Mesenchymal stem cell (in vitro differentiated cells and primary cell): ENCODE measurements at regions not wholly inside any gene's neighbourhood (a gene's known extent, or its start where the extent isn't known, plus 50 kb on each side); places are given as distances from the start of the nearest gene placed in this dataset.

Source experiments
- DNase-seq: peaks from one replicate; pipeline ENCODE4 v3.0.0-alpha.2; 2013
- H2AFZ ChIP-seq: one replicate; pipeline ENCODE4 v1.6.1; 2013; ENCODE audit warnings: low read depth, mild to moderate bottlenecking, control low read depth, inconsistent platforms, low read length, moderate library complexity
- H2AK5ac ChIP-seq: 2 replicates; pipeline ENCODE4 v1.6.1; 2013; ENCODE audit warnings: low read length, moderate library complexity, mild to moderate bottlenecking, inconsistent platforms; ENCODE audit not compliant: severe bottlenecking
- H2BK120ac ChIP-seq: one replicate; pipeline ENCODE4 v1.6.1; 2013; ENCODE audit warnings: low read depth, mild to moderate bottlenecking, inconsistent platforms, low read length, moderate library complexity
- H2BK12ac ChIP-seq, 2 experiments: one replicate each; pipeline ENCODE4 v1.6.1; 2013; ENCODE audit warnings: inconsistent platforms in 2 of 2, low read length in 2 of 2, mild to moderate bottlenecking in 2 of 2, moderate library complexity in 2 of 2, control low read depth in 1 of 2
- H2BK15ac ChIP-seq: one replicate; pipeline ENCODE4 v1.6.1; 2013; ENCODE audit warnings: mild to moderate bottlenecking, low read depth, inconsistent platforms; ENCODE audit not compliant: poor library complexity, severe bottlenecking
- H2BK5ac ChIP-seq: 2 replicates; pipeline ENCODE4 v1.6.1; 2013; ENCODE audit warnings: low read depth, mild to moderate bottlenecking, low read length, control low read depth, inconsistent platforms; ENCODE audit not compliant: poor library complexity, severe bottlenecking
- H3K14ac ChIP-seq, 2 experiments: one replicate each; pipeline ENCODE4 v1.6.1; 2013; ENCODE audit warnings: inconsistent platforms in 2 of 2, low read length in 2 of 2, control low read depth in 1 of 2, mild to moderate bottlenecking in 1 of 2, moderate library complexity in 1 of 2
- H3K18ac ChIP-seq, 2 experiments: one replicate each; pipeline ENCODE4 v1.6.1; 2013; ENCODE audit warnings: inconsistent platforms in 2 of 2, low read length in 2 of 2, control low read depth in 1 of 2, low read depth in 1 of 2, mild to moderate bottlenecking in 1 of 2
- H3K23ac ChIP-seq, 2 experiments: one replicate each; pipeline ENCODE4 v1.6.1; 2013; ENCODE audit warnings: inconsistent platforms in 2 of 2, low read length in 2 of 2, mild to moderate bottlenecking in 2 of 2, moderate library complexity in 2 of 2, control low read depth in 1 of 2
- H3K27ac ChIP-seq: 2 replicates; pipeline ENCODE4 v1.5.1; 2013; ENCODE audit warnings: mild to moderate bottlenecking, moderate library complexity, low read length, control low read depth, inconsistent platforms; ENCODE audit not compliant: poor library complexity, severe bottlenecking
- H3K27me3 ChIP-seq, 2 experiments: 2 replicates each; pipeline versions ENCODE4 v1.6.1 to v1.7.0; 2013; ENCODE audit warnings: low read length in 2 of 2, mild to moderate bottlenecking in 2 of 2, moderate library complexity in 2 of 2, control low read depth in 1 of 2, inconsistent platforms in 1 of 2; ENCODE audit not compliant: control insufficient read depth in 1 of 2, insufficient read depth in 1 of 2
- H3K36me3 ChIP-seq, 2 experiments: 2 replicates each; pipeline versions ENCODE4 v1.6.1 to v1.7.0; 2013; ENCODE audit warnings: low read length in 2 of 2, control low read depth in 1 of 2, inconsistent platforms in 1 of 2, low read depth in 1 of 2, mild to moderate bottlenecking in 1 of 2; ENCODE audit not compliant: insufficient read depth in 2 of 2, control insufficient read depth in 1 of 2
- H3K4ac ChIP-seq, 2 experiments: one replicate each; pipeline ENCODE4 v1.6.1; 2013; ENCODE audit warnings: inconsistent platforms in 2 of 2, low read length in 2 of 2, mild to moderate bottlenecking in 2 of 2, moderate library complexity in 2 of 2, control low read depth in 1 of 2, low read depth in 1 of 2
- H3K4me1 ChIP-seq: 2 replicates; pipeline ENCODE4 v1.6.1; 2013; ENCODE audit warnings: low read depth, low read length, control low read depth; ENCODE audit not compliant: control insufficient read depth, insufficient read depth
- H3K4me2 ChIP-seq: 2 replicates; pipeline ENCODE4 v1.6.1; 2013; ENCODE audit warnings: low read length, mild to moderate bottlenecking, inconsistent platforms; ENCODE audit not compliant: poor library complexity, severe bottlenecking
- H3K4me3 ChIP-seq, 2 experiments: 2 replicates each; pipeline versions ENCODE4 v1.5.1 to v1.7.0; 2013; ENCODE audit warnings: low read length in 2 of 2, mild to moderate bottlenecking in 2 of 2, control low read depth in 1 of 2, low read depth in 1 of 2; ENCODE audit not compliant: insufficient read depth in 1 of 2
- H3K79me1 ChIP-seq: replicated peaks from 2 replicates; pipeline ENCODE4 v1.6.1; 2013; ENCODE audit warnings: mild to moderate bottlenecking, control low read depth, low read length, inconsistent platforms; ENCODE audit not compliant: poor library complexity, severe bottlenecking
- H3K9ac ChIP-seq: 2 replicates; pipeline ENCODE4 v1.7.0; 2013; ENCODE audit warnings: mild to moderate bottlenecking, low read length, moderate library complexity
- H3K9me3 ChIP-seq: 2 replicates; pipeline ENCODE4 v1.7.0; 2013; ENCODE audit warnings: mild to moderate bottlenecking, low read length; ENCODE audit not compliant: control insufficient read depth
- H4K8ac ChIP-seq: one replicate; pipeline ENCODE4 v1.6.1; 2013; ENCODE audit warnings: inconsistent platforms, mild to moderate bottlenecking, low read length, moderate library complexity
- H4K91ac ChIP-seq: one replicate; pipeline ENCODE4 v1.6.1; 2013; ENCODE audit warnings: mild to moderate bottlenecking, low read length, inconsistent platforms
- WGBS: methylation state at CpG from one replicate; pipeline ENCODE4 v1.1.7; 2013; ENCODE audit warnings: mixed read lengths; 5-methylcytosine and 5-hydroxymethylcytosine counted together

- no peak overlapping the region for H2AK5ac ChIP-seq
- 65% methylated on average over 1 of the region's 1 CpG for WGBS
These were observed 76.6 kb upstream of the SOX1 start for GRCh38 chr13:111990362-111990761.

GRCh38 chr13:111992911-111993310 is 74.0 kb upstream of the SOX1 start:
- Histone ChIP-seq H2AK5ac (no peak overlapping the region), H3K9ac (no peak overlapping the region), H3K23ac (no peak overlapping the region)

More at GRCh38 chr13:111990362-111990761, 76.6 kb upstream of the SOX1 start:
- no peaks in the 10 kb centered on the region for H3K36me3 ChIP-seq
- H3K27me3 ChIP-seq = no peaks in the 10 kb centered on the region
- peaks cover 7% of the 10 kb centered on the region for H3K9me3 ChIP-seq
- H2BK5ac ChIP-seq = no peak overlapping the region
- no peak overlapping the region for H3K4me3 ChIP-seq
- H3K4me2 ChIP-seq = no peak overlapping the region
- no peak overlapping the region for H2BK12ac ChIP-seq
- no peak overlapping the region for H3K14ac ChIP-seq
- no peak overlapping the region for H4K8ac ChIP-seq
- H3K4ac ChIP-seq = no peak overlapping the region
- no peak overlapping the region for H2BK120ac ChIP-seq
- no peak overlapping the region for H3K23ac ChIP-seq
- DNase-seq = no peak
- no peak overlapping the region for H3K27ac ChIP-seq
- no peak overlapping the region for H2BK15ac ChIP-seq
- no peak overlapping the region for H3K9ac ChIP-seq
- no peak overlapping the region for H2AFZ ChIP-seq
- H3K79me1 ChIP-seq = no peaks in the 10 kb centered on the region
- H4K91ac ChIP-seq = no peak overlapping the region
- no peaks in the 10 kb centered on the region for H3K4me1 ChIP-seq
- H3K18ac ChIP-seq = no peak overlapping the region

GRCh38 chr13:111993691-111994090 is 73.3 kb upstream of the SOX1 start:
- Histone ChIP-seq H2BK15ac (no peak overlapping the region), H3K4me1 (no peaks in the 10 kb centered on the region), H2BK120ac (no peak overlapping the region), H3K27me3 (no peaks in the 10 kb centered on the region), H3K23ac (no peak overlapping the region), H3K9ac (no peak overlapping the region), H3K4me2 (no peak overlapping the region), H4K8ac (no peak overlapping the region), H2BK12ac (no peak overlapping the region), H2BK5ac (no peak overlapping the region), H2AFZ (no peak overlapping the region), H3K14ac (no peak overlapping the region), H3K36me3 (no peaks in the 10 kb centered on the region), H3K4me3 (no peak overlapping the region), H3K18ac (no peak overlapping the region), H2AK5ac (no peak overlapping the region), H4K91ac (no peak overlapping the region), H3K27ac (no peak overlapping the region), H3K9me3 (peaks cover 7% of the 10 kb centered on the region), H3K4ac (no peak overlapping the region), H3K79me1 (no peaks in the 10 kb centered on the region)
- 47% methylated on average over 3 of the region's 3 CpGs for WGBS
- DNase-seq = no peak

More at GRCh38 chr13:111992911-111993310, 74.0 kb upstream of the SOX1 start:
- H3K4me1 ChIP-seq = no peaks in the 10 kb centered on the region
- no peak overlapping the region for H3K4me2 ChIP-seq
- H2BK120ac ChIP-seq = no peak overlapping the region
- no peak overlapping the region for H3K18ac ChIP-seq
- H3K36me3 ChIP-seq = no peaks in the 10 kb centered on the region
- H3K14ac ChIP-seq = no peak overlapping the region
- H2BK15ac ChIP-seq = no peak overlapping the region
- no peak overlapping the region for H2BK12ac ChIP-seq
- H2AFZ ChIP-seq = no peak overlapping the region
- H3K4me3 ChIP-seq = no peak overlapping the region
- no peak overlapping the region for H3K4ac ChIP-seq
- no peaks in the 10 kb centered on the region for H3K79me1 ChIP-seq
- no peak overlapping the region for H2BK5ac ChIP-seq
- DNase-seq = no peak
- no peak overlapping the region for H3K27ac ChIP-seq
- no peak overlapping the region for H4K8ac ChIP-seq
- H3K9me3 ChIP-seq = peaks cover 7% of the 10 kb centered on the region
- no peak overlapping the region for H4K91ac ChIP-seq
- H3K27me3 ChIP-seq = no peaks in the 10 kb centered on the region

- peaks cover 7% of the 10 kb centered on the region for H3K9me3 ChIP-seq
- H3K36me3 ChIP-seq = no peaks in the 10 kb centered on the region
- no peak overlapping the region for H3K14ac ChIP-seq
- H2BK12ac ChIP-seq = no peak overlapping the region
- no peak for DNase-seq
- H3K18ac ChIP-seq = no peak overlapping the region
- 87% methylated on average over 11 of the region's 11 CpGs for WGBS
- H3K9ac ChIP-seq = no peak overlapping the region
- no peak overlapping the region for H3K23ac ChIP-seq
- no peaks in the 10 kb centered on the region for H3K4me1 ChIP-seq
- H3K27ac ChIP-seq = no peak overlapping the region
- H4K8ac ChIP-seq = no peak overlapping the region
- H2AK5ac ChIP-seq = no peak overlapping the region
- H3K4ac ChIP-seq = no peak overlapping the region
- H3K4me2 ChIP-seq = no peak overlapping the region
- no peak overlapping the region for H2BK15ac ChIP-seq
- H2BK120ac ChIP-seq = no peak overlapping the region
- H2BK5ac ChIP-seq = no peak overlapping the region
- H3K27me3 ChIP-seq = no peaks in the 10 kb centered on the region
- H2AFZ ChIP-seq = no peak overlapping the region
- no peak overlapping the region for H3K4me3 ChIP-seq
- H3K79me1 ChIP-seq = no peaks in the 10 kb centered on the region
- H4K91ac ChIP-seq = no peak overlapping the region
These were observed 72.4 kb upstream of the SOX1 start for GRCh38 chr13:111994578-111994977.
